ENCODE measurements at regions not wholly inside any gene's neighbourhood (a gene's known extent, or its start where the extent isn't known, plus 50 kb on each side); places are given as distances from the start of the nearest gene placed in this dataset.
"Not testable (repeated sequence)": the region's sequence is repeated elsewhere in the genome, so short reads cannot be mapped to it uniquely, and the experiment has no call there.

- no peaks in the 10 kb centered on the region for H3K9me3 ChIP-seq (ENCODE audit: insufficient read depth, low read depth, low read length)
- H3K4me3 ChIP-seq (ENCODE audit: low read length) = no peak overlapping the region
- H3K4me1 ChIP-seq (ENCODE audit: insufficient read depth, low read length) = no peaks in the 10 kb centered on the region
- no peaks in the 10 kb centered on the region for H3K27me3 ChIP-seq (ENCODE audit: insufficient read depth, low read length)
- H3K9ac ChIP-seq (ENCODE audit: low read depth, low read length) = no peak overlapping the region
- H3K27ac ChIP-seq (ENCODE audit: low read length) = no peak overlapping the region
- no peaks in the 10 kb centered on the region for H3K36me3 ChIP-seq (ENCODE audit: insufficient read depth, low read depth, low read length)
Observed at GRCh38 chr2:180829261-180829660, 151.1 kb upstream of the UBE2E3 start.

- H3K27ac ChIP-seq (ENCODE audit: low read length) = no peak overlapping the region
- no peaks in the 10 kb centered on the region for H3K9me3 ChIP-seq (ENCODE audit: insufficient read depth, low read depth, low read length)
- H3K27me3 ChIP-seq (ENCODE audit: insufficient read depth, low read length) = no peaks in the 10 kb centered on the region
- no peak overlapping the region for H3K4me3 ChIP-seq (ENCODE audit: low read length)
- H3K36me3 ChIP-seq (ENCODE audit: insufficient read depth, low read depth, low read length) = no peaks in the 10 kb centered on the region
- H3K9ac ChIP-seq (ENCODE audit: low read depth, low read length) = no peak overlapping the region
- no peaks in the 10 kb centered on the region for H3K4me1 ChIP-seq (ENCODE audit: insufficient read depth, low read length)
Observed at GRCh38 chr2:180828756-180829155, 151.6 kb upstream of the UBE2E3 start.

GRCh38 chr2:180823546-180824141 lies 156.8 kb upstream of the UBE2E3 start:
- Histone ChIP-seq H3K9ac (ENCODE audit: low read depth, low read length) (no peak overlapping the region), H3K27me3 (ENCODE audit: insufficient read depth, low read length) (no peaks in the 10 kb centered on the region), H3K27ac (ENCODE audit: low read length) (no peak overlapping the region), H3K9me3 (ENCODE audit: insufficient read depth, low read depth, low read length) (no peaks in the 10 kb centered on the region), H3K4me3 (ENCODE audit: low read length) (no peak overlapping the region), H3K36me3 (ENCODE audit: insufficient read depth, low read depth, low read length) (no peaks in the 10 kb centered on the region), H3K4me1 (ENCODE audit: insufficient read depth, low read length) (no peaks in the 10 kb centered on the region)

DNA sequence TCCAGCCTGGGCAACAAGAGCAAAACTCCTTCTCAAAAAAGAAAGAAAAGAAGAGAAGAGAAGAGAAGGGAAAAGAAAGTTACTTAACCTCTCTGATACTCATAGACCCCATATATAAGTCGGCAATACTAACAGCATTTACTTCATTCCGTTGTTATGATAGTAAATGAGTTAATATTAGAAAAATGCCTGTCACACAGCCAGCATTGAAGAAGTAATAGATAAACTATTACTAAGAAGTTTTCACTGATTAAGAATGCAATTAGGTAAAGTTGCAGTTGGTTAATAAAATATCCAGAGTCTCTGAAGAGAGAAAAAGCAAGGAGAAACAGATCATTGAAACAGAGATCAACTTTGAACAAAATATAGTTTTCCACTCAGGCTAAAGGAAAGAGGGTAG lies 161.3 kb upstream of the UBE2E3 start:
- H3K36me3 ChIP-seq (ENCODE audit: insufficient read depth, low read depth, low read length) = no peaks in the 10 kb centered on the region
- H3K9me3 ChIP-seq (ENCODE audit: insufficient read depth, low read depth, low read length) = no peaks in the 10 kb centered on the region
- no peak overlapping the region for H3K9ac ChIP-seq (ENCODE audit: low read depth, low read length)
- H3K4me3 ChIP-seq (ENCODE audit: low read length) = no peak overlapping the region
- H3K4me1 ChIP-seq (ENCODE audit: insufficient read depth, low read length) = no peaks in the 10 kb centered on the region
- no peak overlapping the region for H3K27ac ChIP-seq (ENCODE audit: low read length)
- H3K27me3 ChIP-seq (ENCODE audit: insufficient read depth, low read length) = no peaks in the 10 kb centered on the region

- H3K36me3 ChIP-seq (ENCODE audit: insufficient read depth, low read depth, low read length); H3K4me3 ChIP-seq (ENCODE audit: low read length); H3K9ac ChIP-seq (ENCODE audit: low read depth, low read length); H3K27me3 ChIP-seq (ENCODE audit: insufficient read depth, low read length); H3K27ac ChIP-seq (ENCODE audit: low read length); H3K4me1 ChIP-seq (ENCODE audit: insufficient read depth, low read length); H3K9me3 ChIP-seq (ENCODE audit: insufficient read depth, low read depth, low read length): not testable (repeated sequence)
Observed at GRCh38 chr2:180818700-180819099, 161.7 kb upstream of the UBE2E3 start.

DNA sequence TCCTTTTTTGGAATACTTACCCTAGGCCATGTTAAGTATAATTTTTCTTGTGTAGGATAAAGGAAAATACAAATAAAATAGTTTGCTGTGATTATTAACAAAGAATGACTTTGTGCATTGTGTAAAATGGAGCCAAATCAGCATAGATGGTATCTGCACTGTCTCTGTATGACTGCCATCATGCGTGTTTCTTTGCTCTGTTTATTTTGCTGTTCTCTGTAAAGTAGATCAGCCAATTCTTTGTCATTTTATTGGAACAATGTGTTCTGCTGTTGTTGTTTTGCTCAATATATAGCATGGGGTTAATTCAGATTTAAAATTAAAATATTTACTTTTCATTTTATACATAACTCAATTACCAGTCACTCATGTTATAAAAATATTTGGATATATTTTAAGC lies 181.3 kb upstream of the UBE2E3 start:
- no peak overlapping the region for H3K4me3 ChIP-seq (ENCODE audit: low read length)
- H3K27me3 ChIP-seq (ENCODE audit: insufficient read depth, low read length) = no peaks in the 10 kb centered on the region
- H3K4me1 ChIP-seq (ENCODE audit: insufficient read depth, low read length) = no peaks in the 10 kb centered on the region

DNA sequence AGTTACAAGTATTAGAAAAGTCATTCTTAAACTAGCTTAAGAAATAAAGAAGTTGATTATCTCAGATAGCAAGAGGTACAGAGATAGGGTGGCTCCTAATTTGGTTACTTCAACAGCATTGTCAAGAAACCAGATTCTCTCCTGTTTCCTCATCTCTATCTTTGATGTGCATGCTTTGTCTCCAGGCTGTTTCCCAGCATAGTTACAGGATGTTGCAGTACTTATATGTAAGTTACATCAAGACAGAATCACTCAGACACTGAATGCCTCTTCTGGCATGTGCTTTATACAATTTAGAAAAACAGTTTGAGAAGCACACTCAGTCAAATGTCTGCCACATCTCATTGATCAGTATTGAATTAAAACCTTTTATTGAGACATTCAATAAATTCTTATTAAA lies 189.5 kb upstream of the UBE2E3 start:
- Histone ChIP-seq H3K4me1 (ENCODE audit: insufficient read depth, low read length) (0 out of 2 replicates have a peak, but pooled peaks cover 3% of the 10 kb centered on the region), H3K9ac (ENCODE audit: low read depth, low read length) (no peak overlapping the region), H3K27ac (ENCODE audit: low read length) (no peak overlapping the region), H3K36me3 (ENCODE audit: insufficient read depth, low read depth, low read length) (no peaks in the 10 kb centered on the region), H3K9me3 (ENCODE audit: insufficient read depth, low read depth, low read length) (no peaks in the 10 kb centered on the region), H3K4me3 (ENCODE audit: low read length) (no peak overlapping the region), H3K27me3 (ENCODE audit: insufficient read depth, low read length) (no peaks in the 10 kb centered on the region)

More for the DNA sequence above, 181.3 kb upstream of the UBE2E3 start:
- Histone ChIP-seq H3K27ac (ENCODE audit: low read length) (no peak overlapping the region), H3K9me3 (ENCODE audit: insufficient read depth, low read depth, low read length) (no peaks in the 10 kb centered on the region), H3K9ac (ENCODE audit: low read depth, low read length) (no peak overlapping the region), H3K36me3 (ENCODE audit: insufficient read depth, low read depth, low read length) (no peaks in the 10 kb centered on the region)

DNA sequence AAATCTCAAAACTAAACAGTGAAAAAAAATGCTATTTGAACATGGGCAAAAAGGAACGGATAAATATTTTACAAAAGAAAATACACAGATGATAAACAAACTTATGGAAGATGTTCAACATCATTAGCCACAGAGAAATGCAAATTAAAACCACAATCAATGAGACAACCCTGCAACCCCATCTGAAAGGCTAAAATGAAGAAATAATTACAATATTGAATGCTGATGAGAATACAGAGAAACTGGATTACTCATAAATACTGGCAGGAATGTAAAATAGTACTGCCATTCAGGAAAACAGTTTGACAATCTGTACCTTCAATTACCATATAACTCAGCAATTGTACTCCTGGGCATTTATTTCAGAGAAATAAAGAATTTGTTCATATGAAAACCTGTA lies 193.1 kb upstream of the UBE2E3 start:
- no peaks in the 10 kb centered on the region for H3K27me3 ChIP-seq (ENCODE audit: insufficient read depth, low read length)
- H3K4me3 ChIP-seq (ENCODE audit: low read length) = no peak overlapping the region
- H3K9me3 ChIP-seq (ENCODE audit: insufficient read depth, low read depth, low read length) = no peaks in the 10 kb centered on the region
- H3K4me1 ChIP-seq (ENCODE audit: insufficient read depth, low read length) = 0 out of 2 replicates have a peak, but pooled peaks cover 3% of the 10 kb centered on the region
- H3K36me3 ChIP-seq (ENCODE audit: insufficient read depth, low read depth, low read length) = no peaks in the 10 kb centered on the region
- H3K9ac ChIP-seq (ENCODE audit: low read depth, low read length) = no peak overlapping the region
- no peak overlapping the region for H3K27ac ChIP-seq (ENCODE audit: low read length)

DNA sequence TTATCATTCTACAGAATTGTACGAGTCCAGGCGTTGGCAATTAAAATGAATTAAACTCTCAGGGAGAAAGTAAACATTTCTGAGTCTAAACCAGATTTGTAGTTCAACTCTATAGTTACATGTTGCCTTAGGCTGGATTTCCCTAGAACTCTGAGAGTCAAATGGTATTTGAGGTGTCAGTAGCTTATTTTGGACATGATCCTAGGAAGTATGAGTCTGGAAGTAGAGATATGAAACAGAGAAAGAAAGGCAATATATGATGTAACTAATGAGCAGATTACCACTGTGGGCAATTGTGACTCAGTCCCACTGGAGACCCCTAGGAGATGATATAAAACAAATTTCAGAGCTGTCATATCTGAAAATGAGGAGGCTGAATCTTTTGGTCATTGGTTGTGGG lies 199.1 kb upstream of the UBE2E3 start:
- Histone ChIP-seq H3K27me3 (ENCODE audit: insufficient read depth, low read length) (no peaks in the 10 kb centered on the region), H3K9ac (ENCODE audit: low read depth, low read length) (no peak overlapping the region), H3K36me3 (ENCODE audit: insufficient read depth, low read depth, low read length) (no peaks in the 10 kb centered on the region), H3K4me1 (ENCODE audit: insufficient read depth, low read length) (no peaks in the 10 kb centered on the region), H3K9me3 (ENCODE audit: insufficient read depth, low read depth, low read length) (no peaks in the 10 kb centered on the region), H3K27ac (ENCODE audit: low read length) (no peak overlapping the region), H3K4me3 (ENCODE audit: low read length) (no peak overlapping the region)

DNA sequence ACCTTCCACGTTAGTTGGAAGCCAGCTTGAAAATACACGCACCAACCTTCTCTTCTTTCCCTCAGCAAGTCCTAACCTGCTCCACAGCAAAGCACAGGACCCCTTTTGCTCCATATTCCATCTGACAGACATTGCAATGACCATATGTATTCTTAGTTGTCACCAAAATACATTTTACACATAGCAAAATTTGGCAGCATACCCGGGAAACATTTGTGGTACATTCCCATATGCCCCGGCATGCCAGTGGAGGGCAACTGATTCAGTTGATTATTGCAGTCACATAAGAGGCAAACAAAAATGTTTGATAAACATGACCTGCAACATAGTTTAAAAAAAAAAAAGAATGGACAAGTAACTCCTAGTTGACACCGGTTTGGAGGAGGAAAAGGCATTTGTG lies 202.1 kb upstream of the UBE2E3 start:
- H3K4me3 ChIP-seq (ENCODE audit: low read length) = no peak overlapping the region
- H3K4me1 ChIP-seq (ENCODE audit: insufficient read depth, low read length) = no peaks in the 10 kb centered on the region
- H3K9me3 ChIP-seq (ENCODE audit: insufficient read depth, low read depth, low read length) = no peaks in the 10 kb centered on the region
- H3K27ac ChIP-seq (ENCODE audit: low read length) = no peak overlapping the region
- no peaks in the 10 kb centered on the region for H3K27me3 ChIP-seq (ENCODE audit: insufficient read depth, low read length)
- H3K9ac ChIP-seq (ENCODE audit: low read depth, low read length) = no peak overlapping the region
- H3K36me3 ChIP-seq (ENCODE audit: insufficient read depth, low read depth, low read length) = no peaks in the 10 kb centered on the region

DNA sequence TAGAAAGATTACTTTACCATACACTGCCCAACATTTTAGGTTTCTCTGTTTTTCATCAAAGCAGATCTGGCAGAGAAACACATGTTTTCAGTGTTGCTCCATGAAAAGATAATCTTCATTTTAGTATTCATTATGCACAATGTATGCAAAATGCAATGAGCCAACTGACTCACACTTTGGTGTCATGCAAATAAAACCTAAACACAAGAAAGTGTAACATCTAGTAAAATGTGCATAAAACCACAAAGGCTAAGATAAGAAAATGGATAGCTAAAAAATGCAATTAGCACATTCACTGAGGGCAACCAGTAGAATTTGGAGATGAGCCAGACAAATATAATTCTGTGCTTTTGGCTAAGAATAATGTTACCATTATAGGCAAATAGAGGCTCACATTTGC lies 203.5 kb upstream of the UBE2E3 start:
- H3K4me3 ChIP-seq (ENCODE audit: low read length) = no peak overlapping the region
- H3K4me1 ChIP-seq (ENCODE audit: insufficient read depth, low read length) = no peaks in the 10 kb centered on the region
- H3K36me3 ChIP-seq (ENCODE audit: insufficient read depth, low read depth, low read length) = no peaks in the 10 kb centered on the region
- no peak overlapping the region for H3K27ac ChIP-seq (ENCODE audit: low read length)
- H3K9me3 ChIP-seq (ENCODE audit: insufficient read depth, low read depth, low read length) = no peaks in the 10 kb centered on the region
- H3K9ac ChIP-seq (ENCODE audit: low read depth, low read length) = no peak overlapping the region
- H3K27me3 ChIP-seq (ENCODE audit: insufficient read depth, low read length) = no peaks in the 10 kb centered on the region

DNA sequence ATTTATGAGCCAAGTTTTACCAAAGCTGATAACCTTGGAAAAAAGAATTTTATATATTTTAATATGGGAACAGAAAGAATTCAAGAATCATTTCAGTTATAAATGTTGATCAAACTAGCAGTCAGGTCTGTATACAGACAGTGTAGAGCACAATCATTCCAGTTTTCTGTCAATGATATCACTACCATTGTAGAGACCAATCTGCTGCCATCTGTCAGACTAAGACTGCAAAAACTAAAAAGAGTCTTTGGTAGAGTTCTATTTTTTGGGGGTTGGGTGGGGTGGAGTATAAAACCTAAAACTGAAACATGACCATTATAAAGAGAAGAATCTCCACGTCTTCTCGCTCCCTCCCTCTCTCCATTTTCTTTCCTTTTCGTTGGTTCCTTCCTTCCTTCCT lies 204.7 kb upstream of the UBE2E3 start:
- H3K27me3 ChIP-seq (ENCODE audit: insufficient read depth, low read length) = no peaks in the 10 kb centered on the region
- no peaks in the 10 kb centered on the region for H3K9me3 ChIP-seq (ENCODE audit: insufficient read depth, low read depth, low read length)
- no peaks in the 10 kb centered on the region for H3K36me3 ChIP-seq (ENCODE audit: insufficient read depth, low read depth, low read length)
- H3K27ac ChIP-seq (ENCODE audit: low read length) = no peak overlapping the region
- no peak overlapping the region for H3K9ac ChIP-seq (ENCODE audit: low read depth, low read length)
- H3K4me1 ChIP-seq (ENCODE audit: insufficient read depth, low read length) = no peaks in the 10 kb centered on the region
- no peak overlapping the region for H3K4me3 ChIP-seq (ENCODE audit: low read length)

DNA sequence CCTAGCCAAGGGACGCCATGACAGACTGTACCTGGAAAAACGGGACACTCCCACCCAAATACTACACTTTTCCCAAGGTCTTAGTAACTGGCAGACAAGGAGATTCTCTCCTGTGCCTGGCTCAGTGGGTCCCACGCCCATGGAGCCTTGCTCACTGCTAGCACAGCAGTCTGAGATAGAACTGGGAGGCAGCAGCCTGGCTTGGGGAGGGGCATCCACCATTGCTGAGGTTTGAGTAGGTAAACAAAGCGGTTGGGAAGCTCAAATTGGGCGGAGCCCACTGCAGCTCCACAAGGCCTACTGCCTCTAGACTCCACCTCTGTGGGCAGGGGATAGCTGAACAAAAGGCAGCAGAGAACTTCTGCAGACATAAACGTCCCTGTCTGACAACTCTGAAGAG lies 215.1 kb upstream of the UBE2E3 start:
- H3K9me3 ChIP-seq (ENCODE audit: insufficient read depth, low read depth, low read length) = not testable (repeated sequence)

More for the DNA sequence above, 215.1 kb upstream of the UBE2E3 start:
- H3K4me1 ChIP-seq (ENCODE audit: insufficient read depth, low read length); H3K9ac ChIP-seq (ENCODE audit: low read depth, low read length); H3K4me3 ChIP-seq (ENCODE audit: low read length); H3K36me3 ChIP-seq (ENCODE audit: insufficient read depth, low read depth, low read length); H3K27ac ChIP-seq (ENCODE audit: low read length); H3K27me3 ChIP-seq (ENCODE audit: insufficient read depth, low read length): not testable (repeated sequence)
